ENCODE measurements at regions not wholly inside any gene's neighbourhood (a gene's known extent, or its start where the extent isn't known, plus 50 kb on each side); places are given as distances from the start of the nearest gene placed in this dataset.
"Not testable (repeated sequence)": the region's sequence is repeated elsewhere in the genome, so short reads cannot be mapped to it uniquely, and the experiment has no call there.

DNA sequence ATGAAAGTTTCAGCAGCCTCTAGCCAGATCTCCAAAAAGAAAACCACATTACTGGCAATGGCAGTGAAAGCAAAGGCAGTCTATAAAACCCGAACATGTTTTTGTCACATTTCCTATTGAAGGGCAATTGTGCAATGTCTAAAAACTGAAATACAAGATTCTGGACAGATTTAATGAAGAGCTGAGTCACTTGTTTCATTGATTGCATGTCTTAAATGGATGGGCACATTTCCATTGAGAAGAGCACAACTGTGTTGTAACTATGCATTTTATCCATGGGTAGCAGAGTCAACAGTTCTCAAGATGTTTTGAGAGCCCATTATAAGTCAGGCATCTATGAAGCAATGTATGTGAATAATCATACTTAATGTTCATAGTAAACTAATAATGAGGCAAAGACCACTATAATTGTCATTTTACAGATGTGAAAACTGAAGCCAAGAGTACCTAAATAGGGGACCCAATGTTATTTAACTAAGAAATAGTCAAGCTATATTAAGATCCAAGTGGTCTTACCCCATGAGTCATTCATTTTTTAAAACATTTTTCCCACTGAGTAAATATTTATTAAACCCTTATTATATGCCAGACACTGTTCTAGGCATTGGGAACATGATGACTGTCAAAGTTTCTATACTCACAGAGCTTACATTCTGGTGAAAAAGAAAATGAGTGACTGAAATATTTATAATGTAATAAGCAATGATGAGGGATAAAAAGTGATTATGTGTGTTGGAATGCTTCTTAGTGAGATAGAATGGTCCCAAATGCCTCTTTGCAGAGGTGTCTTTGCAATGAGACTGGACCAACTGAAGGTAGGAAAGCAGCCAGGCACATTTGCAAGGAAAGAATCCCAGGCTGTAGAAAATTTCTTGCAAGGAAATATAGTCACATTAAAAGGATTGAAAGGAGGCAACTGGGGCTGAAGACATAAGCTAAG is 818.9 kb upstream of the ACVR2A start:
- no peak for DNase-seq (ENCODE audit: low read depth in 2 of 2)

GRCh38 chr2:147019311-147019710 is 825.5 kb upstream of the ACVR2A start:
- DNase-seq (ENCODE audit: low read depth in 2 of 2) = no peak

GRCh38 chr2:147017951-147018645 is 826.7 kb upstream of the ACVR2A start:
- DNase-seq (ENCODE audit: low read depth in 2 of 2) = no peak

GRCh38 chr2:147016181-147016580 is 828.6 kb upstream of the ACVR2A start:
- DNase-seq (ENCODE audit: low read depth in 2 of 2) = no peak

DNA sequence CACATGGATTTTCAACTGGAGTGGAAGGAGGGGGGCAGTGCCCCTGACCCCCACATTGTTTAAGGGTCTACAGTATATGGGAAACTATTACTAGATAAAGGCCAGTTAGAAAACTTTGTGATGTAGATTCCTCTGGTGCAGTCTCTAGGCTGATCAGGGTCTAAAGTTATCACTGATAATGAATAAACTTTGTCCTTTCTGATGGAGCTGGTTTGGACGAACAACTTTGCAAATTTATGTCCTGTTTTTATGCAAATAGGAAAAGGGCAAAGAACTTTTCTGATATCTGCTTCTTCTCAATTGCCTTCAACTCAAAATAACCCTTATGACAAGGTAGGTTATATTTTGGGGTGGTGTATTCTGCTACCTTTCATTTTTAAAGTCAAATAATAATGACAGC is 829.2 kb upstream of the ACVR2A start:
- DNase-seq (ENCODE audit: low read depth in 2 of 2) = no peak

DNA sequence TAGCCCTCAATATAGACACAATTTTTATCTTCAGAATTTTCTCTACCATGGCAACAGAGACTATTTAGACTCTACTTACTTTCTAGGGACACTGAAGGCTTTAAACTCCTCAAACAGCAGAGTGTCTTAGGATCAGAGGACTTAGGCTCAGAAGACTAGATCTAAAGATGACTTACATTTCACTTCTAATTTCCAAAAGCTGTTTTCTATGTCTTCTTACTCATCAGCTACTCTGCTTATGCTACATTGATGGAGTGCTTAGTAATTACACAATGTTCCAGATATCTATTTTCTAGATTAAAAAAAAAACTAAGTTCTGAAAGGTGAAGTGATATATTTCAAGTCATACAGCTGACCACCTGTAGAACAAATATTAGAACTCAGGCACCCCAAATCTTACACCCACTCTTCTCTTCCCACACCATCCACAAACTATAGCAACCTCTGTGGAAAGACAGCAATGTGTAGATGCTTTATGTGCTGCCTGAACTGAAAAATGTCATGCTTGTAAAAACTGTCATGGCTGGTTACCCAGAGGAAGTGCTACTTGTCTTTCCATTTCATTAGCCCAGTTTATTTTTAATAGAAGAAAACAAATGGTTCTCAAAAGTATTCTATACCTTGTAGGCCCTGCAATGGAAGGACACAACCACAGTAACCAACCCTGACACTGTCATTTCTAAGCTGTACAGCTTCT is 831.0 kb upstream of the ACVR2A start:
- no peak for DNase-seq (ENCODE audit: low read depth in 2 of 2)

GRCh38 chr2:147008481-147008880 is 836.3 kb upstream of the ACVR2A start:
- no peak for DNase-seq (ENCODE audit: low read depth in 2 of 2)

- no peak for DNase-seq (ENCODE audit: low read depth in 2 of 2)
Observed at GRCh38 chr2:147006736-147007141, 838.1 kb upstream of the ACVR2A start.

- no peak for DNase-seq (ENCODE audit: low read depth in 2 of 2)
Observed at GRCh38 chr2:147003081-147003480, 841.7 kb upstream of the ACVR2A start.

DNA sequence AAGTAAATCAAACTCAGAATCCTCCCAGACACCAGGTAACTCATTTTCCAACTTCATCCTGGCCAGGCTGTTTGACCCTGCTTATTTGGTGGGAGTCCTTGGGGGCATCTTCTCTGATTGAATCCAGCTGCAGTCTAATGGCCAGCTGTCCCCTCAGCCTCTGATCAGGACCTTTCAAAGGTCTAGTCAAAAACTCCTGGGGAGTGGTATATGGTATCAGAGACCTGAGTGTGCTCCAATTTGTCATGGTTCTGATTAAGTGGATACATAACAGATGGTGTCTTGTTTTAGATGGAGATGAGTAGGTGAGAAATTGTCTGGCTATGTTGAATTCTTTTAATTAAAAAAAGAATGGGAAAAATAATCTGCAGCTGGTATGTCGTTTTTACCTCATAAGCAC is 842.6 kb upstream of the ACVR2A start:
- DNase-seq (ENCODE audit: low read depth in 2 of 2) = no peak

DNA sequence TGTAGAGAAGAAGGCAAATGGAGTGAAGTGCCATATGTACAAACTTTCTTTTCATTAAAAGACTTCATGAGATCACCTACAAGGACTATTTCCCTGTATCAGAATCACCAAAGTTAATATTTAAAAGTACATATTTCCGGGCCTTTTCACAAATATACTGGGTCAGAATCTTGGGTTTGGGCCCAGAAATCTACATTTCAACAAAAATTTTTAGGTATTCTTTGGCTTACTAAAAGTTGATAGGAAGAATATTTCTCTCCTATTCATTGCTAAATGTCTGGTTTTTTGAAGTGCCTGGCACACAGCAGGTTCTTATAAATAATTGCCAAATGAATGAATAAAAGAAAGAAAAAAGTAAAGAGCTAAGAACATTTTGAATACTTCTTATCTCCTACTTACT is 843.8 kb upstream of the ACVR2A start:
- no peak for DNase-seq (ENCODE audit: low read depth in 2 of 2)

GRCh38 chr2:147000151-147000550 is 844.7 kb upstream of the ACVR2A start:
- DNase-seq (ENCODE audit: low read depth in 2 of 2) = not testable (repeated sequence)

DNA sequence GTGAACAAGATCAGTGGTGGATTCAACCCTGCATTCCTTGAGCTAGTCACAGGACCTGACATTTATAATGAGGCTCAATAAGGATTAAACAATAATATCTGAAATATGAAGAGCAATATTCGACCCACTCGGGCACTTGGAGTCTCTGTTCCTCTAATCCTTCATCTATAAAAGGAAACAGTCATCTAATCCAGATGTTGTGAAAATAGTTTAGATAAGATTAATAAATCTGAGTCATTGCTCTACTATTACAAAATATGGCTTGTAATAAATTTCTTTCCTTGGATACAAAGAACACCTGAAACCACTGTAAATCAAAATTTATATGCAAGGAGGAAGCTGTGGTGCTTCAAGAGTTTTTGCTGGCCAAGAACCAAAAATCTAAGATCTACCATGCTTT is 846.9 kb upstream of the ACVR2A start:
- DNase-seq (ENCODE audit: low read depth in 2 of 2) = no peak

GRCh38 chr2:146997488-146997887 is 847.3 kb upstream of the ACVR2A start:
- no peak for DNase-seq (ENCODE audit: low read depth in 2 of 2)

DNA sequence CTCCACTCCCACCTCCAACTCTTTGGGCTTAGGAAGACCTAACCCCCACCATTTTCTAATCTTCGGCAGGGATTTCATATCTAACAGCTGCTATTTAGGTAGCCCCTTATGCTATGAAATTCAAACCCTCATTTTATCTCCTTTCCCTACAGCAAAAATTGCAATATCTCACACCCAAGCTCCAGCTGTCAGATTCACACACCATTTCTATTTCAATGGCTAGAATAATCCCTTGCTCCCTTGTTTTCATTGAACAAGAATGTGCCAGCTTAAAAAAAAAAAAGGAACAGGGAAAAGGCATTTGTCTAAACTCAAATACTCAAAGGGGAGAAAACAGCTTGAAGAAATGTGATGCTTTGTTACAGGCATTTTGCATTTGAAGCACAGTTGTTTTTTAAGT is 850.6 kb upstream of the ACVR2A start:
- DNase-seq (ENCODE audit: low read depth in 2 of 2) = no peak

GRCh38 chr2:146992466-146992865 is 852.4 kb upstream of the ACVR2A start:
- DNase-seq (ENCODE audit: low read depth in 2 of 2) = no peak

- DNase-seq (ENCODE audit: low read depth in 2 of 2) = no peak
Observed at GRCh38 chr2:146992057-146992456, 852.8 kb upstream of the ACVR2A start.

- no peak for DNase-seq (ENCODE audit: low read depth in 2 of 2)
Observed at GRCh38 chr2:146990311-146991054, 854.3 kb upstream of the ACVR2A start.

DNA sequence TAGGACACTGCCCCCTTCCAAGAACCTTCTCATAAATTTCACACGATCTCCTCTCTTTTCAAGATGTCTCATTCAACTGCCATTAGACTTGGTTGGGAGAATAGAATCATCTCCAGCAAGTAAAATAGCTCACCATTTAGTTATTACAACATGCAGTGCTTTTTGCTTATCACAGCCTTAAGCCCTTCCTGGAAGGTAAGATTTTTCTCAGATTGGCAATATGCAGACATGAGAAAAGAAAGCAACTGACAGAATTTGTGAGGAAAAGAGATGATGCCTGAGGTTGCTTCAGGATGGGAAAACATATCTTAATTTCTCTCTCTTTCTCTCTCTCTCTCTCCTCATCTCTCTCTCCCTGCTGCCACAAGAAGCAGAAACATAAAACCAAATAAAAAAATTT is 855.1 kb upstream of the ACVR2A start:
- DNase-seq (ENCODE audit: low read depth in 2 of 2) = no peak

DNA sequence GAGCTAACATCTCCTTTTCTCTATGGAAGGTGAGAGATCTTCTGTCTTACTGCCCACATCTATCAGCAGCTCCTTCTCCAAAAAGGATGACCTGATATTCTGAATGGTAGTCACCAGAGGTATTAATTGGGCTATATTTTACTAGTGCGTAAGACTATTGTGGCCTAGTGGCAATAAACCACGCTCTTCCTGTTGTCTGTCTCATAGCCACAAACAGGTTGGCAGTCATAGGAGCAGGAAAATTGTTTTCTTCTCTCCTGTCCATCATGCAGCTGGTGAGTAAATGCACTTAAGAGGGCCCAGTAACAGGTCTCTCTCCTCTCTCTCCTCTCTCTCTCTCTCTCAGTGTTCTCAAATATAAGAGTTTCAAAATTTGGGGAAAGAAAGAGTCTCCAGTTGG is 856.8 kb upstream of the ACVR2A start:
- no peak for DNase-seq (ENCODE audit: low read depth in 2 of 2)

DNA sequence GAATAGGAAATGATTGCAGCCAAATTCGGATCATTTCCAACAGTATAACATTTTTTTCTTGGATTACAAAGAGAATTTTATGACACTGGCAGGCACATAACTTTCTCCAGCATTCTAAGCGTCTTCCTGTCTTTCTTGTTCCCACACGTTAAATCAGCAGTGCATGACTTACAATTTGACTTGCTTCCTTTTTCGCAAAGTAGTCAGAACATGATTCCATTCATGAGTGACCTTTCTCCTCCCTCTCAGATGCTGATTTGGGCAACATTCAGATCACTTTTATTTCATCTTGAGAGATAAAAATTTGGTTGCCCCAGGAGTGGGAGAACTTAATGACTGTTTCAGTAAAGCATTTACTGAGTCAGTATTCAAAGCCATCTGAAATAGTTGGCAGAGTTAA is 858.7 kb upstream of the ACVR2A start:
- no peak for DNase-seq (ENCODE audit: low read depth in 2 of 2)

- no peak for DNase-seq (ENCODE audit: low read depth in 2 of 2)
Observed at GRCh38 chr2:146985753-146986152, 859.1 kb upstream of the ACVR2A start.

Measured in stimulated activated CD8-positive, alpha-beta memory T cell treated with anti-CD3 and anti-CD28 coated beads, Interleukin-2, amount 100 ng/mL, for 1 hour (primary cell).